ENCODE measurements at regions not wholly inside any gene's neighbourhood (a gene's known extent, or its start where the extent isn't known, plus 50 kb on each side); places are given as distances from the start of the nearest gene placed in this dataset.
"Not testable (repeated sequence)": the region's sequence is repeated elsewhere in the genome, so short reads cannot be mapped to it uniquely, and the experiment has no call there.

DNA sequence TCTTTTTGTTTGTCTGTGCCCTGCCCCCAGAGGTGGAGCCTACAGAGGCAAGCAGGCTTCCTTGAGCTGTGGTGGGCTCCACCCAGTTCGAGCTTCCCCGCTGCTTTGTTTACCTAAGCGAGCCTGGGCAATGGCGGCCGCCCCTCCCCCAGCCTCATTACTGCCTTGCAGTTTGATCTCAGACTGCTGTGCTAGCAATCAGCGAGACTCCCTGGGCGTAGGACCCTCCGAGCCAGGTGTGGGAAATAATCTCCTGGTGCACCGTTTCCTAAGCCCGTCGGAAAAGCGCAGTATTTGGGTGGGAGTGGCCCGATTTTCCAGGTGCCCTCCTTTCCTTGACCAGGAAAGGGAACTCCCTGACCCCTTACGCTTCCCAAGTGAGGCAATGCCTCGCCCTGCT is 78.6 kb upstream of the HAND2 start:
- not testable (repeated sequence) for DNase-seq (ENCODE audit: low read depth)

DNA sequence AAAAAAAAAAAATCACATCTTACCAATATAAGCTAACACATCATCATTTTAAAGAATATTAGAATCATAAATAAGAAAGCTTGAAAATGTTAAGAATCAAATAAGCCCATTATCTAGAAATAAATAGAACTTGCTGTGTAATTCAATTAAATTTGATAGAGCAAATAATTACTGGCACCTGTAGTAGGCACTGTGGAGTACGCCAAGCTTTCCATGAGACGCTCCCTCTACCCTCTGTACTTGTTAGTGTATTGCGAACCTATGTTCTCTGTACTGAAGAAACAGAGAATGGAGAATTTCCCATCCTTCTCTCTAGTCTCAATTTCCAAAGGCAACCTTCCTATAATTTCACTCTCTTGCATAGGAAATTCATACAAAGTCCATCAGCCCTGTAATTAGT is 61.7 kb upstream of the HAND2 start:
- DNase-seq (ENCODE audit: low read depth) = no peak

DNA sequence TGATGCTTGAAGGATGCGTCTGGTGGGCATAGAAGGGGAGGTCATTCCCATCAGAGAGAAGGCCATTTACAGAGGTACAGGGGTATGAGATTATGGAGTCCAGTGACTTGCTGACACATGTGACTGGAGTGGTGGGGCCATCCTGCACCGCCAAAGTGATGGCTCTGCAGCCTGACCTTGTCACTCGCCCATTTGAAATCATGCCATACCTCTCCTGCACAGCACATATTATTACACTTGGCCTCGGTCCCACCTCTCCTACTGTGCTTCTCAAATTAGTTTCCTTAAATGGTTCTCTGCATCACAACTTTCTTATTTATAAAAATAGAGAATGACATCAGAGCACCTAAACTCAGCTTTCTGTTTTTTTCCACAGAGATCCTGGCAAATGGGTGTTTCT is 60.7 kb upstream of the HAND2 start:
- no peak for DNase-seq (ENCODE audit: low read depth)

- DNase-seq (ENCODE audit: low read depth) = no peak
Observed at GRCh38 chr4:173585876-173586572, 56.0 kb upstream of the HAND2 start.

DNA sequence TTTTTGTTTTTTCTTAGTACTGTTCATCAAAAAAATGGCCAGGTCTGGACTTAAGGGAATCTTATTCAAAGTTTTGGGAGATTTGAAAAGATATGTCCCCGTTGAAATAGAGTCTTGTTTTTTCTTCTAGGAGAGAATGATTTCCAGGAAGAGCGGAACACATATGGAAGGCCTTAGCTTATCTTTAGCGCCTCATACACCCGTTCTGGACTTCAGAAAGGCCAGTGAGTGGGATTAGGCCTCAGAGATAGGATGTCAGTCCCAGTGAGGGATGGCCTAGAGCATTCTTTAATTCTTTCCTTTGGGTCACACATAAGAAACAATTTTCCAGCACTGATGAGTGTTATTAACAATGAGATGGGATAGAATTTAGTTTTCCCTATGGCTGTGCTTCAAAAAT is 54.5 kb upstream of the HAND2 start:
- DNase-seq (ENCODE audit: low read depth) = no peak

Measured in HS-27A (cell line).